ENCODE measurements at regions not wholly inside any gene's neighbourhood (a gene's known extent, or its start where the extent isn't known, plus 50 kb on each side); places are given as distances from the start of the nearest gene placed in this dataset.

DNA sequence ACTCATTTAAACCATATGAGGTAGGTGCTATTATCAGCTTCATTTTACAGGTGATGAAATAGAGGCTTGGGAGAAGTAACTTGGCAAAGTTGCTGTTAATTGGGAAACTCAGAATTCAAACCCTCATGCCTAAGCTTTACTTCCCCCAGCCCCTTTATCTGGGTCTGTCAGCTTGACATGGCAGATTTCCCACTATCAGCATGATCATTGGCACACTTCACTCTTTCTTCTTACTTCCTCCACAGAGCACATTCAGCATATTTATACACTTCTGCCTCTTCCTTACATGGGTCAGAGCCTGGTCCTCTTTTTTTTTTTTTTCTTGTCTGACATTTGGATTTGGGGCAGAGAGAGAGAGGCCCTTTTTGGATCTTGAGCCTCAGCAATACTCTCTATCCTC is 56.5 kb upstream of the ARX start:
- TF ChIP-seq CTCF (IDR thresholded peaks at IDR 0.05; ENCODE audit: low read depth, low read length, poor library complexity, severe bottlenecking) (no peak), EZH2phosphoT487 (IDR thresholded peaks at IDR 0.05; ENCODE audit: borderline replicate concordance, low read length) (no peak)
